NCI-H345 treated with DMSO at 0.1 percent for 48 hours (cell line): ENCODE measurements at regions not wholly inside any gene's neighbourhood (a gene's known extent, or its start where the extent isn't known, plus 50 kb on each side); places are given as distances from the start of the nearest gene placed in this dataset.

Experiments used
- DNase-seq: peaks from one replicate; lab custom pipeline; 2025; ENCODE audit not compliant: unreplicated experiment; lab: John Stamatoyannopoulos, UW

GRCh38 chr15:93454788-93455187, 365.8 kb upstream of the RGMA start:
- no peak for DNase-seq

- no peak for DNase-seq
Observed at GRCh38 chr15:93452537-93453211, 363.7 kb upstream of the RGMA start.

GRCh38 chr15:93451822-93452221, 362.8 kb upstream of the RGMA start:
- DNase-seq: no peak

- DNase-seq: no peak
Observed at GRCh38 chr15:93451265-93451664, 362.3 kb upstream of the RGMA start.

- DNase-seq: no peak
Observed at GRCh38 chr15:93449798-93450197, 360.8 kb upstream of the RGMA start.

GRCh38 chr15:93438310-93438709, 349.3 kb upstream of the RGMA start:
- no peak for DNase-seq

- no peak for DNase-seq
Observed at GRCh38 chr15:93432474-93432873, 343.5 kb upstream of the RGMA start.

- no peak for DNase-seq
Observed at GRCh38 chr15:93428807-93429351, 339.9 kb upstream of the RGMA start.

GRCh38 chr15:93428150-93428549, 339.1 kb upstream of the RGMA start:
- DNase-seq: no peak

- no peak for DNase-seq
Observed at GRCh38 chr15:93424131-93424530, 335.1 kb upstream of the RGMA start.

GRCh38 chr15:93422476-93422875, 333.5 kb upstream of the RGMA start:
- DNase-seq: no peak

- no peak for DNase-seq
Observed at GRCh38 chr15:93420477-93420876, 331.5 kb upstream of the RGMA start.

- no peak for DNase-seq
Observed at GRCh38 chr15:93420050-93420452, 331.0 kb upstream of the RGMA start.

- DNase-seq: no peak
Observed at GRCh38 chr15:93418566-93418965, 329.6 kb upstream of the RGMA start.

GRCh38 chr15:93417631-93418030, 328.6 kb upstream of the RGMA start:
- DNase-seq: no peak

- no peak for DNase-seq
Observed at GRCh38 chr15:93417156-93417555, 328.1 kb upstream of the RGMA start.

GRCh38 chr15:93415576-93415975, 326.6 kb upstream of the RGMA start:
- DNase-seq: no peak

GRCh38 chr15:93414576-93415231, 325.7 kb upstream of the RGMA start:
- no peak for DNase-seq

- DNase-seq: no peak
Observed at GRCh38 chr15:93413745-93414144, 324.7 kb upstream of the RGMA start.

GRCh38 chr15:93399121-93399520, 310.1 kb upstream of the RGMA start:
- DNase-seq: no peak

GRCh38 chr15:93389211-93389610, 300.2 kb upstream of the RGMA start:
- DNase-seq: no peak

- no peak for DNase-seq
Observed at GRCh38 chr15:93384886-93385285, 295.9 kb upstream of the RGMA start.
